ENCODE measurements at regions not wholly inside any gene's neighbourhood (a gene's known extent, or its start where the extent isn't known, plus 50 kb on each side); places are given as distances from the start of the nearest gene placed in this dataset.
"Not testable (repeated sequence)": the region's sequence is repeated elsewhere in the genome, so short reads cannot be mapped to it uniquely, and the experiment has no call there.

GRCh38 chr16:14383844-14384243, 246.2 kb downstream of the PARN start:
- TF ChIP-seq POLR2A, CTCF (IDR thresholded peaks at IDR 0.05): not testable (repeated sequence)
